ENCODE measurements at regions not wholly inside any gene's neighbourhood (a gene's known extent, or its start where the extent isn't known, plus 50 kb on each side); places are given as distances from the start of the nearest gene placed in this dataset.
A peak's percentile ranks its signal among the peaks of the same experiment; 100 is the strongest.
"Not testable (repeated sequence)": the region's sequence is repeated elsewhere in the genome, so short reads cannot be mapped to it uniquely, and the experiment has no call there.

GRCh38 chrX:66110112-66110511, 53.9 kb upstream of the HEPH start:
- DNase-seq (ENCODE audit: low read depth) = no peak
- H3K4me3 ChIP-seq (ENCODE audit: low read depth, low read length) = no peak overlapping the region
- TF ChIP-seq CTCF (IDR thresholded peaks at IDR 0.05; ENCODE audit: control insufficient read depth, extremely low read depth, insufficient read depth) = peak; percentile 37

DNA sequence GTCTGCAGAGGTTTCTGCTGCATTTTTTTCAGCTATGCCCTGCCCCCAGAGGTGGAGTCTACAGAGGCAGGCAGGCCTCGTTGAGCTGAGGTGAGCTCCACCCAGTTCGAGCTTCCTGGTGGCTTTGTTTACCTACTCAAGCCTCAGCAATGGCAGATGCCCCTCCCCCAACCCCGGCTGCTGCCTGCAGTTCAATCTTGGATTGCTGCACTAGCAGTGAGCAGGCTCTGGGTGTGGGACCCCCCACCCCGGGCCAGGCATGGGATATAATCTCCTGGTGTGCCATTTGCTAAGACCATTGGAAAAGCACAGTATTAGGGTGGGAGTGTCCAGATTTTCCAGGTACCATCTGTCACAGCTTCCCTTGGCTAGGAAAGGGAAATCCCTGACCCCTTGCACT, 56.2 kb upstream of the HEPH start:
- not testable (repeated sequence) for H3K4me3 ChIP-seq (ENCODE audit: low read depth, low read length); DNase-seq (ENCODE audit: low read depth)

DNA sequence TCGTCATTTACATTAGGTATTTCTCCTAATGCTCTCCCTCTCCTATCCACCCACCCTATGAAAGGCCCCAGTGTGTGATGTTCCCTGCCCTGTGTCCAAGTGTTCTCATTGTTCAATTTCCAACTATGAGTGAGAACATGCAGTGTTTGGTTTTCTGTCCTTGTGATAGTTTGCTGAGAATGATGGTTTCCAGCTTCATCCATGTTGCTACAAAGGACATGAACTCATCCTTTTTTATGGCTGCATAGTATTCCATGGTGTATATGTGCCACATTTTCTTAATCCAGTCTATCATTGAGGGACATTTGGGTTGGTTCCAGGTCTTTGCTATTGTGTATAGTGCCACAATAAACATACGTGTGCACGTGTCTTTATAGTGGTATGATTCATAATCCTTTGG, 61.6 kb upstream of the HEPH start:
- not testable (repeated sequence) for DNase-seq (ENCODE audit: low read depth); H3K4me3 ChIP-seq (ENCODE audit: low read depth, low read length)

DNA sequence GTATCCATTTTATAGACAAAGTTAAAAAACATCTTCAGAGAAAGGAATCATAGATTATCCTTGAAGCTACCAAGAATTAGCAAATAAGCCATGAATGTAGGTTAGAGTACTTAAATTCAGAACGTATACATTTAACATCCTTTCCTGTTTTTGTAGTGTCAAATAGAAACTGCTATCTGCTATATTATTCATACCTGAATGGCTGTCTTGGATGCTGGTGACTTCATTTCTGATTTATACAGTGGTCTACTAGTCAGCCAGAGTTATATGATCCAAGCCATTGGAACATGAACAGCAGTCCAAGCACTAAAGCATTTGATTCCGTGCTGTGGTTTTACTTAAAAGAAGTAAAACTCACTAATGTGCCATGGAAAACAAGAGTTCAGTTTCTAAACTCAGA, 58.3 kb upstream of the VSIG4 start:
- no peak overlapping the region for H3K4me3 ChIP-seq (ENCODE audit: low read depth, low read length)
- no peak for TF ChIP-seq CTCF (IDR thresholded peaks at IDR 0.05; ENCODE audit: control insufficient read depth, extremely low read depth, insufficient read depth)
- no peak for DNase-seq (ENCODE audit: low read depth)

GRCh38 chrX:66096987-66097386, 57.1 kb upstream of the VSIG4 start:
- not testable (repeated sequence) for H3K4me3 ChIP-seq (ENCODE audit: low read depth, low read length); DNase-seq (ENCODE audit: low read depth)

DNA sequence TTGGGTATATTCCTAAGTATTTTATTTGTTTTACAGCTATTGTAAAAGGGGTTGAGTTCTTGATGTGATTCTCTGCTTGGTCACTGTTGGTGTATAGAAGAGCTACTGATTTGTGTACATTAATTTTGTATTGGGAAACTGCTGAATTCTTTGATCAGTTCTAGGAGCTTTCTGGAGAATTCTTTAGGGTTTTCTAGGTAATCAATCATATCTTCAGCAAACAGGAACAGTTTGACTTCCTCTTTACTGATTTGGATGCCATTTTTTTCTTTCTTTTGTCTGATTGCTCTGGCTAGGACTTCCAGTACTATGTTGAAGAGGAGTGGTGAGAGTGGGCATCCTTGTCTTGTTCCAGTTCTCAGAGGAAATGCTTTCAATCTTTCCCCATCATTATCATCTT, 50.1 kb upstream of the VSIG4 start:
- not testable (repeated sequence) for H3K4me3 ChIP-seq (ENCODE audit: low read depth, low read length); DNase-seq (ENCODE audit: low read depth)

All from LNCaP clone FGC (cell line).